Neural cell (in vitro differentiated cells): ENCODE measurements at regions not wholly inside any gene's neighbourhood (a gene's known extent, or its start where the extent isn't known, plus 50 kb on each side); places are given as distances from the start of the nearest gene placed in this dataset.

ENCODE experiments used
- H2AFZ ChIP-seq: fragments of 200-600, 300-800 bp; sonication (generic), shearing (Covaris generic); 2 replicates; pipeline ENCODE4 v1.6.0; 2014; ENCODE audit warnings: low read depth, mild to moderate bottlenecking, antibody characterized with exemption, low read length, moderate library complexity
- H3F3A ChIP-seq: fragments of 200-600 bp; shearing (Covaris generic); 2 replicates; pipeline ENCODE4 v1.6.1; 2016; ENCODE audit warnings: mild to moderate bottlenecking, moderate library complexity, mixed read lengths, antibody characterized with exemption, low read length; ENCODE audit not compliant: insufficient read depth, poor library complexity, severe bottlenecking
- H3K27ac ChIP-seq: fragments of 200-600, 300-800 bp; sonication (generic), shearing (Covaris generic); 2 replicates; pipeline ENCODE4 v1.5.1; 2014; ENCODE audit warnings: mild to moderate bottlenecking, low read length, moderate library complexity
- H3K27me3 ChIP-seq: fragments of 300-800, 200-600 bp; sonication (generic), shearing (Covaris generic); 2 replicates; pipeline ENCODE4 v1.6.0; 2014; ENCODE audit warnings: mild to moderate bottlenecking, low read depth, low read length, moderate library complexity; ENCODE audit not compliant: insufficient read depth
- H3K36me3 ChIP-seq: fragments of 300-800, 200-600 bp; sonication (generic), shearing (Covaris generic); 2 replicates; pipeline ENCODE4 v1.5.1; 2014; ENCODE audit warnings: mild to moderate bottlenecking, antibody characterized with exemption, low read length, moderate library complexity; ENCODE audit not compliant: insufficient read depth
- H3K4me2 ChIP-seq: fragments of 300-800, 200-600 bp; sonication (generic), shearing (Covaris generic); 2 replicates; pipeline ENCODE4 v1.6.0; 2014; ENCODE audit warnings: mild to moderate bottlenecking, low read length
- H3K4me3 ChIP-seq: fragments of 300-800, 200-600 bp; sonication (generic), shearing (Covaris generic); 2 replicates; pipeline ENCODE4 v1.5.1; 2014; ENCODE audit warnings: mild to moderate bottlenecking, low read length, moderate library complexity
- H3K79me2 ChIP-seq: fragments of 200-600 bp; shearing (Covaris generic); replicated peaks from 2 replicates; pipeline ENCODE4 v1.6.0; 2014; ENCODE audit warnings: mild to moderate bottlenecking, low read length, moderate library complexity; ENCODE audit not compliant: insufficient read depth
- H3K9ac ChIP-seq: fragments of 300-800, 200-600 bp; sonication (generic), shearing (Covaris generic); 2 replicates; pipeline ENCODE4 v1.6.1; 2016; ENCODE audit warnings: mild to moderate bottlenecking, low read length, mixed read lengths
- H3K9me2 ChIP-seq: fragments of 200-600 bp; shearing (Covaris generic); 2 replicates; pipeline ENCODE4 v1.6.1; 2016; ENCODE audit warnings: mild to moderate bottlenecking, low read length, mixed read lengths; ENCODE audit not compliant: insufficient read depth
- H3K9me3 ChIP-seq: fragments of 200-600, 300-800 bp; sonication (generic), shearing (Covaris generic); 2 replicates; pipeline ENCODE4 v1.6.1; 2016; ENCODE audit warnings: mild to moderate bottlenecking, mixed run types, low read length, moderate library complexity, mixed read lengths
- H4K20me1 ChIP-seq: fragments of 200-600 bp; shearing (Covaris generic); 2 replicates; pipeline ENCODE4 v1.6.1; 2016; ENCODE audit warnings: mild to moderate bottlenecking, mixed run types; ENCODE audit not compliant: insufficient read depth
- EP300 ChIP-seq: fragments of 450-650 bp; conservative IDR thresholded peaks from 2 replicates; pipeline ENCODE4 v1.6.1; 2014; ENCODE audit warnings: antibody characterized with exemption, mild to moderate bottlenecking, moderate library complexity; ENCODE audit not compliant: poor library complexity, severe bottlenecking
- EZH2 ChIP-seq: fragments of 200-600, 300-800 bp; shearing (Covaris generic), sonication (generic); IDR thresholded peaks from 2 replicates; pipeline ENCODE4 v1.6.1; 2014; ENCODE audit warnings: antibody characterized with exemption, low read length, borderline replicate concordance, mild to moderate bottlenecking; ENCODE audit not compliant: insufficient read depth, poor library complexity, severe bottlenecking
- MXI1 ChIP-seq: fragments of 450-650 bp; conservative IDR thresholded peaks from 2 replicates; pipeline ENCODE4 v1.6.1; 2014; ENCODE audit warnings: antibody characterized with exemption, mild to moderate bottlenecking; ENCODE audit not compliant: poor library complexity, severe bottlenecking
- POLR2AphosphoS5 ChIP-seq: IDR thresholded peaks from 2 replicates; pipeline ENCODE4 v1.6.1; 2012
- RAD21 ChIP-seq: fragments of 450-650 bp; conservative IDR thresholded peaks from 2 replicates; pipeline ENCODE4 v1.6.1; 2014; ENCODE audit warnings: antibody characterized with exemption, mild to moderate bottlenecking, moderate library complexity
- REST ChIP-seq: IDR thresholded peaks from 2 replicates; pipeline ENCODE4 v1.6.1; 2012; ENCODE audit warnings: borderline replicate concordance
- SMC3 ChIP-seq: fragments of 450-650 bp; conservative IDR thresholded peaks from 2 replicates; pipeline ENCODE4 v1.6.1; 2014; ENCODE audit warnings: antibody characterized with exemption, mild to moderate bottlenecking, moderate library complexity; ENCODE audit not compliant: poor library complexity
- TAF1 ChIP-seq: IDR thresholded peaks from 2 replicates; pipeline ENCODE4 v1.6.1; 2012; ENCODE audit warnings: low read depth
- TF ChIP-seq, protein P1 (sequence below): fragments of 450-650 bp; IDR thresholded peaks from 2 replicates; pipeline ENCODE4 v1.5.1; 2014; ENCODE audit warnings: antibody characterized with exemption, mild to moderate bottlenecking, moderate library complexity; ENCODE audit not compliant: poor library complexity, severe bottlenecking

- H3K27me3 ChIP-seq = no peaks in the 10 kb centered on the region
- no peaks in the 10 kb centered on the region for H3K9me3 ChIP-seq
- H3K9me2 ChIP-seq = no peaks in the 10 kb centered on the region
- no peak for TF ChIP-seq REST
- TF ChIP-seq MXI1 = no peak
- no peak for TF ChIP-seq POLR2AphosphoS5
- no peak for TF ChIP-seq SMC3
- TF ChIP-seq, protein P1, sequence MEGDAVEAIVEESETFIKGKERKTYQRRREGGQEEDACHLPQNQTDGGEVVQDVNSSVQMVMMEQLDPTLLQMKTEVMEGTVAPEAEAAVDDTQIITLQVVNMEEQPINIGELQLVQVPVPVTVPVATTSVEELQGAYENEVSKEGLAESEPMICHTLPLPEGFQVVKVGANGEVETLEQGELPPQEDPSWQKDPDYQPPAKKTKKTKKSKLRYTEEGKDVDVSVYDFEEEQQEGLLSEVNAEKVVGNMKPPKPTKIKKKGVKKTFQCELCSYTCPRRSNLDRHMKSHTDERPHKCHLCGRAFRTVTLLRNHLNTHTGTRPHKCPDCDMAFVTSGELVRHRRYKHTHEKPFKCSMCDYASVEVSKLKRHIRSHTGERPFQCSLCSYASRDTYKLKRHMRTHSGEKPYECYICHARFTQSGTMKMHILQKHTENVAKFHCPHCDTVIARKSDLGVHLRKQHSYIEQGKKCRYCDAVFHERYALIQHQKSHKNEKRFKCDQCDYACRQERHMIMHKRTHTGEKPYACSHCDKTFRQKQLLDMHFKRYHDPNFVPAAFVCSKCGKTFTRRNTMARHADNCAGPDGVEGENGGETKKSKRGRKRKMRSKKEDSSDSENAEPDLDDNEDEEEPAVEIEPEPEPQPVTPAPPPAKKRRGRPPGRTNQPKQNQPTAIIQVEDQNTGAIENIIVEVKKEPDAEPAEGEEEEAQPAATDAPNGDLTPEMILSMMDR = no peak
- no peak for TF ChIP-seq EP300
- TF ChIP-seq TAF1 = no peak
- TF ChIP-seq RAD21 = no peak
- TF ChIP-seq EZH2 = no peak
- no peak overlapping the region for H3K27ac ChIP-seq
- no peak overlapping the region for H3K9ac ChIP-seq
- H3F3A ChIP-seq = no peaks in the 10 kb centered on the region
- no peaks in the 10 kb centered on the region for H3K79me2 ChIP-seq
- H3K4me2 ChIP-seq = no peak overlapping the region
- no peak overlapping the region for H2AFZ ChIP-seq
- H4K20me1 ChIP-seq = no peaks in the 10 kb centered on the region
- no peaks in the 10 kb centered on the region for H3K36me3 ChIP-seq
- no peak overlapping the region for H3K4me3 ChIP-seq
Observed at GRCh38 chr20:53676519-53676822, 82.8 kb upstream of the ZNF217 start.

DNA sequence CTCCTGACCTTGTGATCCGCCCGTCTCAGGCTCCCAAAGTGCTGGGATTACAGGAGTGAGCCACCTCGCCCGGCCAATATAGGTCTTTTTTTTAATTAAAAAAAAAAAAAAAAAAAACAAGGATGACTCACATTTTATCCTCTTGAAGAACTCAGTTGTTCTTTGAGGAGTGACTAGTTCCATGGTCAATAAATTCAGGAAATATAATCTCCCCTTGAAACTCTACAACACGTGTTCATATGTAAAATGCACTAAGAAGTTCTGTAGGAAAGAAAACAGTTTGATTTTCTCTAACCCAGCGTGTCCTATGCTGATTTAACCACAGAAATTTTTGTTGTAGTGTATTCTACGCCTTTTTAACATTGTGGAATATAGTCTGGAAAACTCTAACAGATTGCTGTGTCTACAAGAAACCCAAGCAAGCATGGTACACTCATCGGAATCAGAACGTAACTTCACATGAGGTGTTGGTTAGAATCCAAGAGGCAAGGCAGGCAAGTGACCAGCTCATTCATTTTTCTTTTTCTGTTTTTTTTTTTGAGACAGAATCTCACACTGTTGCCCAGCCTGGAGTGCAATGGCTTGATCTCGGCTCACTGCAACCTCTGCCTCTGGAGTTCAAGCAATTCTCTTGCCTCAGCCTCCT, 79.0 kb upstream of the ZNF217 start:
- H3K4me3 ChIP-seq = no peak overlapping the region
- H3F3A ChIP-seq = no peaks in the 10 kb centered on the region
- no peaks in the 10 kb centered on the region for H4K20me1 ChIP-seq
- H3K27ac ChIP-seq = no peak overlapping the region
- no peaks in the 10 kb centered on the region for H3K36me3 ChIP-seq
- no peaks in the 10 kb centered on the region for H3K9me2 ChIP-seq
- H2AFZ ChIP-seq = no peak overlapping the region
- TF ChIP-seq EZH2 = no peak
- no peak for TF ChIP-seq RAD21
- no peak for TF ChIP-seq SMC3
- TF ChIP-seq, protein P1 = no peak
- TF ChIP-seq TAF1 = no peak
- TF ChIP-seq POLR2AphosphoS5 = no peak
- TF ChIP-seq MXI1 = no peak
- TF ChIP-seq REST = no peak
- TF ChIP-seq EP300 = no peak
- H3K9me3 ChIP-seq = no peaks in the 10 kb centered on the region
- no peak overlapping the region for H3K4me2 ChIP-seq
- H3K9ac ChIP-seq = no peak overlapping the region
- no peaks in the 10 kb centered on the region for H3K79me2 ChIP-seq
- no peaks in the 10 kb centered on the region for H3K27me3 ChIP-seq
